LNCAP (cell line): ENCODE measurements at regions not wholly inside any gene's neighbourhood (a gene's known extent, or its start where the extent isn't known, plus 50 kb on each side); places are given as distances from the start of the nearest gene placed in this dataset.

Source experiments
- CTCF ChIP-seq: fragments of 450-650 bp; IDR thresholded peaks from 2 replicates; pipeline ENCODE4 v1.5.1; 2017; ENCODE audit warnings: mild to moderate bottlenecking

GRCh38 chr18:73535990-73536389 lies 611.6 kb downstream of the FBXO15 start:
- TF ChIP-seq CTCF, result no peak

- no peak for TF ChIP-seq CTCF
Measured at GRCh38 chr18:73535189-73535588, 612.4 kb downstream of the FBXO15 start.

GRCh38 chr18:73531601-73532000 lies 616.0 kb downstream of the FBXO15 start:
- TF ChIP-seq CTCF, result no peak

GRCh38 chr18:73528066-73528465 lies 619.6 kb downstream of the FBXO15 start:
- TF ChIP-seq CTCF, result no peak

- no peak for TF ChIP-seq CTCF
Measured at GRCh38 chr18:73520229-73520628, 627.4 kb downstream of the FBXO15 start.

GRCh38 chr18:73514449-73514848 lies 633.2 kb downstream of the FBXO15 start:
- TF ChIP-seq CTCF, result no peak

- no peak for TF ChIP-seq CTCF
Measured at GRCh38 chr18:73511771-73512503, 635.7 kb downstream of the FBXO15 start.

GRCh38 chr18:73509460-73509859 lies 638.2 kb downstream of the FBXO15 start:
- no peak for TF ChIP-seq CTCF
